Tibial artery (tissue), 4 donors: ENCODE measurements at regions not wholly inside any gene's neighbourhood (a gene's known extent, or its start where the extent isn't known, plus 50 kb on each side); places are given as distances from the start of the nearest gene placed in this dataset.

Experiments
- DNase-seq, 2 donors: peaks; one replicate each; pipeline ENCODE4 v3.0.0-alpha.2; 2019
- H3K27ac ChIP-seq, 2 donors: fragments of 200-600 bp; sonication (generic) in 1 of 2; 1 replicate in 1 of 2; 2 replicates in 1 of 2; pipeline ENCODE4 v1.5.1; 2018 to 2019; ENCODE audit warnings: mild to moderate bottlenecking in 1 of 2
- H3K27me3 ChIP-seq, 2 donors: fragments of 200-600 bp; sonication (generic) in 1 of 2; one replicate each; pipeline versions ENCODE4 v1.5.1 to v1.6.0; 2016 to 2019
- H3K36me3 ChIP-seq, 3 donors: fragments of 200-600 bp; sonication (generic) in 2 of 3; one replicate each; pipeline ENCODE4 v1.5.1; 2016 to 2019; ENCODE audit warnings: mild to moderate bottlenecking in 2 of 3
- H3K4me1 ChIP-seq, 4 donors: fragments of 200-600 bp; sonication (generic) in 2 of 4; 1 replicate in 3 of 4; 2 replicates in 1 of 4; pipeline ENCODE4 v1.5.1; 2016 to 2019
- H3K4me3 ChIP-seq, 2 donors: fragments of 200-600 bp; sonication (generic) in 1 of 2; 1 replicate in 1 of 2; 2 replicates in 1 of 2; pipeline ENCODE4 v1.5.1; 2018 to 2019; ENCODE audit warnings: mild to moderate bottlenecking in 2 of 2
- H3K9me3 ChIP-seq, 3 donors: fragments of 200-600 bp; sonication (generic) in 1 of 3; one replicate each; pipeline ENCODE4 v1.5.1; 2016 to 2019
- CTCF ChIP-seq, 2 experiments: fragments of 200-600 bp in 1 of 2; fragments of 450-650 bp in 1 of 2; IDR thresholded peaks; one replicate each; pipeline ENCODE4 v1.5.1; 2017 to 2019; ENCODE audit warnings: antibody characterized with exemption in 2 of 2, mild to moderate bottlenecking in 1 of 2, moderate library complexity in 1 of 2
- intact Hi-C: fragments of 100-400 bp; cut with DNase I; formaldehyde crosslinking; loops from one replicate; pipeline ENCODE4 v1.15.0; 2023; ENCODE audit warnings: low total_unique reads

GRCh38 chr10:130871406-130871805, 440.1 kb downstream of the TCERG1L start:
- no peak for TF ChIP-seq CTCF (IDR thresholded peaks at IDR 0.05)
- no peak for DNase-seq
- H3K4me1 ChIP-seq, result no peaks in the 10 kb centered on the region
- H3K36me3 ChIP-seq, result no peaks in the 10 kb centered on the region
- peaks cover 0 to 5% of the 10 kb centered on the region in 2 donors for H3K27me3 ChIP-seq
- H3K4me3 ChIP-seq, result no peak overlapping the region
- intact Hi-C loops, result no loop called here
- no peak overlapping the region for H3K27ac ChIP-seq
- H3K9me3 ChIP-seq, result peaks cover 0 to 6% (median 0%) of the 10 kb centered on the region in 3 donors

- TF ChIP-seq CTCF (IDR thresholded peaks at IDR 0.05), result no peak
- Histone ChIP-seq H3K36me3 (no peaks in the 10 kb centered on the region), H3K27ac (no peak overlapping the region), H3K27me3 (no peaks in the 10 kb centered on the region), H3K9me3 (peaks cover 0 to 6% (median 0%) of the 10 kb centered on the region in 3 donors), H3K4me3 (no peak overlapping the region), H3K4me1 (no peaks in the 10 kb centered on the region)
- no peak for DNase-seq
- intact Hi-C loops, result no loop called here
Measured at GRCh38 chr10:130873636-130874035, 437.9 kb downstream of the TCERG1L start.

GRCh38 chr10:130875116-130875515, 436.4 kb downstream of the TCERG1L start:
- no peak overlapping the region for H3K4me3 ChIP-seq
- intact Hi-C loops, result no loop called here
- H3K4me1 ChIP-seq, result no peaks in the 10 kb centered on the region
- no peaks in the 10 kb centered on the region for H3K36me3 ChIP-seq
- no peak overlapping the region for H3K27ac ChIP-seq
- no peak for DNase-seq
- H3K27me3 ChIP-seq, result no peaks in the 10 kb centered on the region
- H3K9me3 ChIP-seq, result peaks cover 0 to 6% (median 0%) of the 10 kb centered on the region in 3 donors
- TF ChIP-seq CTCF (IDR thresholded peaks at IDR 0.05), result no peak

GRCh38 chr10:130875897-130876472, 435.5 kb downstream of the TCERG1L start:
- Histone ChIP-seq H3K9me3 (peaks cover 0 to 6% (median 0%) of the 10 kb centered on the region in 3 donors), H3K36me3 (no peaks in the 10 kb centered on the region), H3K4me1 (no peaks in the 10 kb centered on the region), H3K27me3 (no peaks in the 10 kb centered on the region), H3K4me3 (no peak overlapping the region), H3K27ac (no peak overlapping the region)
- intact Hi-C loops, result no loop called here
- no peak for DNase-seq
- TF ChIP-seq CTCF (IDR thresholded peaks at IDR 0.05), result no peak

- no peak for DNase-seq
- intact Hi-C loops, result no loop called here
- no peaks in the 10 kb centered on the region for H3K27me3 ChIP-seq
- TF ChIP-seq CTCF (IDR thresholded peaks at IDR 0.05), result no peak
- peaks cover 0 to 6% (median 0%) of the 10 kb centered on the region in 3 donors for H3K9me3 ChIP-seq
- no peak overlapping the region for H3K4me3 ChIP-seq
- H3K4me1 ChIP-seq, result no peaks in the 10 kb centered on the region
- no peaks in the 10 kb centered on the region for H3K36me3 ChIP-seq
- no peak overlapping the region for H3K27ac ChIP-seq
Measured at GRCh38 chr10:130877126-130877525, 434.4 kb downstream of the TCERG1L start.

- no peaks in the 10 kb centered on the region for H3K9me3 ChIP-seq
- H3K27ac ChIP-seq, result no peak overlapping the region
- intact Hi-C loops, result no loop called here
- H3K36me3 ChIP-seq, result no peaks in the 10 kb centered on the region
- no peaks in the 10 kb centered on the region for H3K27me3 ChIP-seq
- no peaks in the 10 kb centered on the region for H3K4me1 ChIP-seq
- TF ChIP-seq CTCF (IDR thresholded peaks at IDR 0.05), result no peak
- no peak overlapping the region for H3K4me3 ChIP-seq
- DNase-seq, result no peak
Measured at GRCh38 chr10:130878131-130878530, 433.4 kb downstream of the TCERG1L start.
